GM20000 (cell line): ENCODE measurements at regions not wholly inside any gene's neighbourhood (a gene's known extent, or its start where the extent isn't known, plus 50 kb on each side); places are given as distances from the start of the nearest gene placed in this dataset.
"Not testable (repeated sequence)": the region's sequence is repeated elsewhere in the genome, so short reads cannot be mapped to it uniquely, and the experiment has no call there.

Experiments used
- DNase-seq: peaks from one replicate; pipeline ENCODE4 v3.0.0; 2012; ENCODE audit warnings: low spot score
- CTCF ChIP-seq: IDR thresholded peaks from 2 replicates; pipeline ENCODE4 v1.5.1; 2012; ENCODE audit warnings: mild to moderate bottlenecking, control low read depth; ENCODE audit errors: extremely low read depth, missing control alignments

GRCh38 chr6:94144807-94145206 is 725.4 kb upstream of the EPHA7 start:
- no peak for DNase-seq
- no peak for TF ChIP-seq CTCF

- not testable (repeated sequence) for DNase-seq
These were observed 717.8 kb upstream of the EPHA7 start for GRCh38 chr6:94137178-94137577.

GRCh38 chr6:94133106-94133505 is 713.7 kb upstream of the EPHA7 start:
- TF ChIP-seq CTCF: no peak
- DNase-seq: no peak

- TF ChIP-seq CTCF: no peak
- no peak for DNase-seq
These were observed 711.9 kb upstream of the EPHA7 start for GRCh38 chr6:94131271-94131670.

- TF ChIP-seq CTCF: no peak
- no peak for DNase-seq
These were observed 711.1 kb upstream of the EPHA7 start for GRCh38 chr6:94130478-94130877.

- TF ChIP-seq CTCF: no peak
- no peak for DNase-seq
These were observed 710.6 kb upstream of the EPHA7 start for GRCh38 chr6:94129926-94130325.

GRCh38 chr6:94127716-94128115 is 708.4 kb upstream of the EPHA7 start:
- DNase-seq: no peak
- TF ChIP-seq CTCF: no peak

- no peak for DNase-seq
- TF ChIP-seq CTCF: no peak
These were observed 705.0 kb upstream of the EPHA7 start for GRCh38 chr6:94124333-94124732.
